ENCODE measurements at regions not wholly inside any gene's neighbourhood (a gene's known extent, or its start where the extent isn't known, plus 50 kb on each side); places are given as distances from the start of the nearest gene placed in this dataset.

- no peak overlapping the region for H3K27ac ChIP-seq (ENCODE audit: control insufficient read depth, insufficient read depth)
- H3K27me3 ChIP-seq (replicated peaks in 1 of 2; ENCODE audit: control insufficient read depth in 2 of 2, insufficient read depth in 2 of 2, low read length in 1 of 2) = no peaks in the 10 kb centered on the region
- no peak overlapping the region for H3K4me2 ChIP-seq (ENCODE audit: control insufficient read depth, insufficient read depth)
- no peaks in the 10 kb centered on the region for H4K20me1 ChIP-seq (ENCODE audit: control insufficient read depth, insufficient read depth)
- no peaks in the 10 kb centered on the region for H3K4me1 ChIP-seq (ENCODE audit: control insufficient read depth, insufficient read depth, low read length)
- H3K79me2 ChIP-seq (ENCODE audit: control insufficient read depth, insufficient read depth, low read length) = no peaks in the 10 kb centered on the region
- no peak overlapping the region for H3K9ac ChIP-seq (ENCODE audit: control insufficient read depth, insufficient read depth, low read length)
- DNase-seq (ENCODE audit: low read depth, low spot score) (no peak), FAIRE-seq (no peak), ATAC-seq (no peak)
- CTCF ChIA-PET = interaction anchor here (2.6 kb wide), 1 partner anchor 61 kb away, joined by 6 read pairs; no protein-coding TSS in a partner anchor
- H3K9me3 ChIP-seq (replicated peaks; ENCODE audit: control insufficient read depth, insufficient read depth, low read length) = no peaks in the 10 kb centered on the region
- in situ Hi-C loops (cut with MboI) (no loop called here), intact Hi-C loops (cut with micrococcal nuclease; ENCODE audit: unreplicated experiment) (no loop called here)
- no peaks in the 10 kb centered on the region for H3K36me3 ChIP-seq (ENCODE audit: control insufficient read depth in 2 of 2, insufficient read depth in 2 of 2, low read length in 1 of 2)
- no peak for TF ChIP-seq ATF3 (IDR thresholded peaks at IDR 0.05; ENCODE audit: borderline replicate concordance, extremely low read depth, low read depth, low read length)
- TF ChIP-seq SMC3 (IDR thresholded peaks at IDR 0.05; ENCODE audit: borderline replicate concordance, low read length) = no peak
- TF ChIP-seq SRF (IDR thresholded peaks at IDR 0.05; ENCODE audit: low read depth in 2 of 2, low read length in 2 of 2) = no peak
- TF ChIP-seq JUNB (IDR thresholded peaks at IDR 0.05) = no peak
- no peak for TF ChIP-seq SP1 (IDR thresholded peaks at IDR 0.05; ENCODE audit: low read depth, low read length)
- SMC1A ChIA-PET (ENCODE audit: uncharacterized antibody, unreplicated experiment) = interaction anchor here (0.9 to 1.4 kb wide), 3 partner anchors 10 to 188 kb away, joined by 3 read pairs; no protein-coding TSS in a partner anchor
- no TSS peak for BruUV-seq (replicated peaks)
- H2AFZ ChIP-seq (ENCODE audit: control insufficient read depth, low read depth, low read length) = no peak overlapping the region
- POLR2A ChIA-PET = no interaction called here
- RAD21 ChIA-PET (ENCODE audit: unreplicated experiment) = interaction anchor here (0.6 to 1.6 kb wide), 2 partner anchors 62 to 1952 kb away, joined by 3 read pairs; no protein-coding TSS in a partner anchor
- no peak overlapping the region for H3K4me3 ChIP-seq
These were observed 109.9 kb upstream of the DTNA start for GRCh38 chr18:34600158-34600557.

- WGBS (ENCODE audit: insufficient coverage, insufficient replicate concordance, low lambda C conversion rate, missing lambda C conversion rate) = 45% methylated on average over 2 of the region's 2 CpGs
- no TSS peak for BruUV-seq (replicated peaks)
- SMC1A ChIA-PET (ENCODE audit: uncharacterized antibody, unreplicated experiment) = interaction anchor here (0.6 to 1.4 kb wide), 2 partner anchors 187 to 219 kb away, joined by 3 read pairs; no protein-coding TSS in a partner anchor
- intact Hi-C loops (cut with micrococcal nuclease; ENCODE audit: unreplicated experiment) (no loop called here), in situ Hi-C loops (cut with MboI) (no loop called here)
- Histone ChIP-seq H3K9me3 (replicated peaks; ENCODE audit: control insufficient read depth, insufficient read depth, low read length) (no peaks in the 10 kb centered on the region), H3K4me1 (ENCODE audit: control insufficient read depth, insufficient read depth, low read length) (no peaks in the 10 kb centered on the region), H4K20me1 (ENCODE audit: control insufficient read depth, insufficient read depth) (no peaks in the 10 kb centered on the region), H2AFZ (ENCODE audit: control insufficient read depth, low read depth, low read length) (no peak overlapping the region), H3K9ac (ENCODE audit: control insufficient read depth, insufficient read depth, low read length) (no peak overlapping the region), H3K4me3 (no peak overlapping the region), H3K27ac (ENCODE audit: control insufficient read depth, insufficient read depth) (no peak overlapping the region), H3K36me3 (ENCODE audit: control insufficient read depth in 2 of 2, insufficient read depth in 2 of 2, low read length in 1 of 2) (no peaks in the 10 kb centered on the region), H3K27me3 (replicated peaks in 1 of 2; ENCODE audit: control insufficient read depth in 2 of 2, insufficient read depth in 2 of 2, low read length in 1 of 2) (no peaks in the 10 kb centered on the region), H3K4me2 (ENCODE audit: control insufficient read depth, insufficient read depth) (no peak overlapping the region), H3K79me2 (ENCODE audit: control insufficient read depth, insufficient read depth, low read length) (no peaks in the 10 kb centered on the region)
- no peak for DNase-seq (ENCODE audit: low read depth, low spot score)
- CTCF ChIA-PET = interaction anchor here (2.6 kb wide), 1 partner anchor 61 kb away, joined by 6 read pairs; no protein-coding TSS in a partner anchor
- FAIRE-seq = no peak
- TF ChIP-seq SREBF2 (IDR thresholded peaks at IDR 0.05; ENCODE audit: low read length) (no peak), SIN3A (IDR thresholded peaks at IDR 0.05; ENCODE audit: low read depth, low read length) (no peak), RCOR1 (conservative IDR thresholded peaks at IDR 0.05; ENCODE audit: low read depth, low read length) (no peak)
- POLR2A ChIA-PET = no interaction called here
- peak; percentile 21 for ATAC-seq
- RAD21 ChIA-PET (ENCODE audit: unreplicated experiment) = interaction anchor here (1.6 kb wide), 1 partner anchor 61 kb away, joined by 3 read pairs; no protein-coding TSS in a partner anchor
These were observed 109.0 kb upstream of the DTNA start for GRCh38 chr18:34600874-34601656.

All from GM12878 (cell line).